HEK293 (cell line): ENCODE measurements at regions not wholly inside any gene's neighbourhood (a gene's known extent, or its start where the extent isn't known, plus 50 kb on each side); places are given as distances from the start of the nearest gene placed in this dataset.
A peak's percentile ranks its signal among the peaks of the same experiment; 100 is the strongest.
"Not testable (repeated sequence)": the region's sequence is repeated elsewhere in the genome, so short reads cannot be mapped to it uniquely, and the experiment has no call there.

ENCODE experiments used
- CTCF ChIA-PET: fragments of 350-600 bp; formaldehyde crosslinking; extraction: SDS; loops from one replicate; lab custom pipeline; 2021; ENCODE audit warnings: antibody characterized with exemption; lab: Yijun Ruan, JAX
- POLR2A ChIA-PET: fragments of 300-600 bp; formaldehyde crosslinking; extraction: SDS; loops from one replicate; lab custom pipeline; 2020; ENCODE audit warnings: antibody characterized with exemption, inconsistent platforms; lab: Yijun Ruan, JAX
- H3K27ac ChIP-seq: fragments of 200-500 bp; sonication (Bioruptor generic); 2 replicates; pipeline ENCODE4 v1.5.1; 2014; ENCODE audit warnings: low read depth, low read length, control low read depth, inconsistent platforms; ENCODE audit errors: extremely low read depth
- H3K36me3 ChIP-seq, 2 experiments: fragments of 200-500 bp in 1 of 2; sonication (Bioruptor generic) in 1 of 2; 1 replicate in 1 of 2; 2 replicates in 1 of 2; pipeline ENCODE4 v1.5.1; 2014 to 2017; ENCODE audit warnings: inconsistent platforms in 2 of 2, low read length in 2 of 2; ENCODE audit not compliant: control insufficient read depth in 2 of 2, insufficient read depth in 1 of 2
- H3K4me1 ChIP-seq: fragments of 200-500 bp; sonication (Bioruptor generic); 2 replicates; pipeline ENCODE4 v1.5.1; 2014; ENCODE audit warnings: mild to moderate bottlenecking, low read length, inconsistent platforms; ENCODE audit not compliant: control insufficient read depth, insufficient read depth
- H3K4me3 ChIP-seq: 2 replicates; pipeline ENCODE4 v1.5.1; 2011; ENCODE audit warnings: low read depth, mild to moderate bottlenecking, control low read depth, low read length, moderate library complexity
- H3K9me3 ChIP-seq: fragments of 200-500 bp; sonication (Bioruptor generic); 2 replicates; pipeline ENCODE4 v1.5.1; 2014; ENCODE audit warnings: low read depth, low read length, inconsistent platforms; ENCODE audit not compliant: control insufficient read depth, insufficient read depth
- ZNF239 ChIP-seq: fragments of 450-650 bp; formaldehyde crosslinking; IDR thresholded peaks from 2 replicates; pipeline ENCODE4 v1.5.1; 2016; ENCODE audit warnings: missing biosample characterization, missing genetic modification characterization
- ZNF335 ChIP-seq: fragments of 450-650 bp; formaldehyde crosslinking; conservative IDR thresholded peaks from 2 replicates; pipeline ENCODE4 v1.5.1; 2016; ENCODE audit warnings: missing biosample characterization, missing genetic modification characterization
- ZNF366 ChIP-seq: fragments of 450-650 bp; formaldehyde crosslinking; conservative IDR thresholded peaks from 2 replicates; pipeline ENCODE4 v1.5.1; 2016; ENCODE audit warnings: missing biosample characterization, missing genetic modification characterization
- ZNF600 ChIP-seq: fragments of 450-650 bp; formaldehyde crosslinking; IDR thresholded peaks from 2 replicates; pipeline ENCODE4 v1.5.1; 2016; ENCODE audit warnings: missing biosample characterization, missing genetic modification characterization
- TF ChIP-seq, protein P1 (sequence below): fragments of 450-650 bp; formaldehyde crosslinking; IDR thresholded peaks from 2 replicates; pipeline ENCODE4 v1.5.1; 2017; ENCODE audit warnings: missing biosample characterization, missing genetic modification characterization
- TF ChIP-seq, protein P2 (sequence below): fragments of 450-650 bp; formaldehyde crosslinking; IDR thresholded peaks from 2 replicates; pipeline ENCODE4 v1.5.1; 2016; ENCODE audit warnings: missing biosample characterization, missing genetic modification characterization, low read depth

GRCh38 chr5:71385208-71385607 lies 70.2 kb upstream of the BDP1 start:
- H3K4me3 ChIP-seq, H3K4me1 ChIP-seq, CTCF ChIA-PET: not testable (repeated sequence)
- peak; percentile 91 for TF ChIP-seq ZNF600 (tag by site-specific recombination)
- 0 out of 2 replicates have a peak, but pooled peaks have one; percentile 9 for TF ChIP-seq ZNF366 (tag by site-specific recombination)
- TF ChIP-seq ZNF239 (tag by site-specific recombination) = 0 out of 2 replicates have a peak, but pooled peaks have one; percentile 40
- TF ChIP-seq, all 188 proteins: peak for 3; not testable (repeated sequence) for 185
- H3K27ac ChIP-seq, H3K9me3 ChIP-seq, H3K36me3 ChIP-seq, POLR2A ChIA-PET: not testable (repeated sequence)

- TF ChIP-seq ZNF335 (peak; percentile 75), ZNF600 (tag by site-specific recombination) (peak; percentile 70)
- CTCF ChIA-PET, H3K36me3 ChIP-seq, POLR2A ChIA-PET, H3K27ac ChIP-seq, H3K4me1 ChIP-seq, H3K9me3 ChIP-seq, H3K4me3 ChIP-seq: not testable (repeated sequence)
Measured at GRCh38 chr5:71388184-71388583, 67.3 kb upstream of the BDP1 start.

- H3K27ac ChIP-seq, H3K4me1 ChIP-seq, H3K36me3 ChIP-seq, POLR2A ChIA-PET, CTCF ChIA-PET, H3K4me3 ChIP-seq, H3K9me3 ChIP-seq: not testable (repeated sequence)
Measured at GRCh38 chr5:71398400-71398799, 57.1 kb upstream of the BDP1 start.

DNA sequence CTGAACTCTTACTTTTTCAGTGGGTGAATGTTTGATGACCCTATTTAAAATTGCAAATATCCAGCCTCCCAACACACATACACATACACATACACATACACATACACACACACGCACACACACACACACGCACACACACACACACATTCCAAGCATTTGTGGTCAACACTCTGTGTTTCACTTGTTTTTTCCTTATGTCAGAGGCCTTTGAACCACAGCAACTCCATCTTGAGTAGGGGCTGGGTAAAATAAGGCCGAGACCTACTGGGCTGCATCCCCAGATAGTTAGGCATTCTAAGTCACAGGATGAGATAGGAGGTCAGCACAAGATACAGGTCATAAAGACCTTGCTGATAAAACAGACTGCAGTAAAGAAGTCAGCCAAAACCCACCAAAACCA lies 56.6 kb upstream of the BDP1 start:
- H3K9me3 ChIP-seq, CTCF ChIA-PET, H3K4me3 ChIP-seq, POLR2A ChIA-PET, H3K36me3 ChIP-seq, H3K4me1 ChIP-seq, H3K27ac ChIP-seq: not testable (repeated sequence)
- TF ChIP-seq, protein P1, sequence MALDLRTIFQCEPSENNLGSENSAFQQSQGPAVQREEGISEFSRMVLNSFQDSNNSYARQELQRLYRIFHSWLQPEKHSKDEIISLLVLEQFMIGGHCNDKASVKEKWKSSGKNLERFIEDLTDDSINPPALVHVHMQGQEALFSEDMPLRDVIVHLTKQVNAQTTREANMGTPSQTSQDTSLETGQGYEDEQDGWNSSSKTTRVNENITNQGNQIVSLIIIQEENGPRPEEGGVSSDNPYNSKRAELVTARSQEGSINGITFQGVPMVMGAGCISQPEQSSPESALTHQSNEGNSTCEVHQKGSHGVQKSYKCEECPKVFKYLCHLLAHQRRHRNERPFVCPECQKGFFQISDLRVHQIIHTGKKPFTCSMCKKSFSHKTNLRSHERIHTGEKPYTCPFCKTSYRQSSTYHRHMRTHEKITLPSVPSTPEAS (tag by site-specific recombination) = peak; percentile 80

DNA sequence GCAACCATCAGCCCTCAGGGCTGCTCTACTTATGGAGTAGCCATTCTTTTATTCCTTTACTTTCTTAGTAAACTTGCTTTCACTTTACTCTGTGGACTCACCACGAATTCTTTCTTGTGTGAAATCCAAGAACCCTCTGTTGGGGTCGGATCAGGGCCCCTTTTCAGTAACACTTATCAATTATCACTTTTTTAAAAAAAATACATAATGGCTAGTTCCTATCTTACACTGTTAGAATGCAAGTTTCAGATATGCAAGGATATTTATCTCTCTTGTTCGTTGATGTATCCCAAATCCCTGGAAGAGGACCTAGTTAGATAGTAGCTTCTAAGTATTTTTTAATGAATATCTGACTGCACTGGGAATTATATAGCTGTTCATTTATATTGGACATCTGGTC lies 56.0 kb upstream of the BDP1 start:
- H3K4me1 ChIP-seq, H3K4me3 ChIP-seq, H3K27ac ChIP-seq, H3K36me3 ChIP-seq, POLR2A ChIA-PET, CTCF ChIA-PET, H3K9me3 ChIP-seq: not testable (repeated sequence)

GRCh38 chr5:71400626-71401025 lies 54.8 kb upstream of the BDP1 start:
- H3K4me3 ChIP-seq, POLR2A ChIA-PET, CTCF ChIA-PET, H3K27ac ChIP-seq, H3K4me1 ChIP-seq, H3K36me3 ChIP-seq, H3K9me3 ChIP-seq: not testable (repeated sequence)

GRCh38 chr5:71401150-71401549 lies 54.3 kb upstream of the BDP1 start:
- not testable (repeated sequence) for H3K4me1 ChIP-seq
- TF ChIP-seq, protein P2, sequence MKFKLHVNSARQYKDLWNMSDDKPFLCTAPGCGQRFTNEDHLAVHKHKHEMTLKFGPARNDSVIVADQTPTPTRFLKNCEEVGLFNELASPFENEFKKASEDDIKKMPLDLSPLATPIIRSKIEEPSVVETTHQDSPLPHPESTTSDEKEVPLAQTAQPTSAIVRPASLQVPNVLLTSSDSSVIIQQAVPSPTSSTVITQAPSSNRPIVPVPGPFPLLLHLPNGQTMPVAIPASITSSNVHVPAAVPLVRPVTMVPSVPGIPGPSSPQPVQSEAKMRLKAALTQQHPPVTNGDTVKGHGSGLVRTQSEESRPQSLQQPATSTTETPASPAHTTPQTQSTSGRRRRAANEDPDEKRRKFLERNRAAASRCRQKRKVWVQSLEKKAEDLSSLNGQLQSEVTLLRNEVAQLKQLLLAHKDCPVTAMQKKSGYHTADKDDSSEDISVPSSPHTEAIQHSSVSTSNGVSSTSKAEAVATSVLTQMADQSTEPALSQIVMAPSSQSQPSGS (tag by site-specific recombination) = peak; percentile 76
- TF ChIP-seq, all 188 proteins: peak for 1; not testable (repeated sequence) for 187
- CTCF ChIA-PET, H3K4me3 ChIP-seq, H3K9me3 ChIP-seq, POLR2A ChIA-PET, H3K36me3 ChIP-seq, H3K27ac ChIP-seq: not testable (repeated sequence)
